ENCODE measurements at regions not wholly inside any gene's neighbourhood (a gene's known extent, or its start where the extent isn't known, plus 50 kb on each side); places are given as distances from the start of the nearest gene placed in this dataset.

DNA sequence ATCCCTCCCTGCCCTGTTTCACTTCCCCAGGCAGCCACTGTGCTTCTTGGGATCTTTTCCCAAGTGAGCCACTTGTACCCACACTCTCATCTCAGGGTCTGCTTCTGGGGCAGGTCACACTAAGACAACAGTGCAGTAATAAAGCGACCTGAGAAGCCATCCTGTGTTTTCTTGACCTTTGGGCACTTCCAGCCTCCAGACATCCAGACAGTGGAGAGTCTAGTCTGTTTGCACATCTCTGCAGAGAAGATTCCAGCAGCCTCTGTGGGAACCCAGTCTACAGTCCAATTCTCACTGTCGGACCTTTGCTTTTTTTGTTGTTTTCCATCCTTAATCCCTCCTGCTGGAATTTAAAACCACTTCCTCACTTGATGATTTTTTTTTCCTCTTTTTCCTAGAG is 50.3 kb upstream of the ATP6AP2 start:
- TF ChIP-seq, protein P1, sequence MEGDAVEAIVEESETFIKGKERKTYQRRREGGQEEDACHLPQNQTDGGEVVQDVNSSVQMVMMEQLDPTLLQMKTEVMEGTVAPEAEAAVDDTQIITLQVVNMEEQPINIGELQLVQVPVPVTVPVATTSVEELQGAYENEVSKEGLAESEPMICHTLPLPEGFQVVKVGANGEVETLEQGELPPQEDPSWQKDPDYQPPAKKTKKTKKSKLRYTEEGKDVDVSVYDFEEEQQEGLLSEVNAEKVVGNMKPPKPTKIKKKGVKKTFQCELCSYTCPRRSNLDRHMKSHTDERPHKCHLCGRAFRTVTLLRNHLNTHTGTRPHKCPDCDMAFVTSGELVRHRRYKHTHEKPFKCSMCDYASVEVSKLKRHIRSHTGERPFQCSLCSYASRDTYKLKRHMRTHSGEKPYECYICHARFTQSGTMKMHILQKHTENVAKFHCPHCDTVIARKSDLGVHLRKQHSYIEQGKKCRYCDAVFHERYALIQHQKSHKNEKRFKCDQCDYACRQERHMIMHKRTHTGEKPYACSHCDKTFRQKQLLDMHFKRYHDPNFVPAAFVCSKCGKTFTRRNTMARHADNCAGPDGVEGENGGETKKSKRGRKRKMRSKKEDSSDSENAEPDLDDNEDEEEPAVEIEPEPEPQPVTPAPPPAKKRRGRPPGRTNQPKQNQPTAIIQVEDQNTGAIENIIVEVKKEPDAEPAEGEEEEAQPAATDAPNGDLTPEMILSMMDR (IDR thresholded peaks at IDR 0.05) = no peak
- TF ChIP-seq TCF12 (IDR thresholded peaks at IDR 0.05) = no peak
- TF ChIP-seq NFIC (IDR thresholded peaks at IDR 0.05; ENCODE audit: borderline replicate concordance) = no peak
- TF ChIP-seq POLR2AphosphoS5 (IDR thresholded peaks at IDR 0.05; ENCODE audit: low read depth, low read length) = no peak
- TF ChIP-seq TAF1 (IDR thresholded peaks at IDR 0.05; ENCODE audit: borderline replicate concordance, low read depth, low read length) = no peak
- no peak for TF ChIP-seq RXRA (IDR thresholded peaks at IDR 0.05; ENCODE audit: borderline replicate concordance, low read depth)
- TF ChIP-seq, protein P2, sequence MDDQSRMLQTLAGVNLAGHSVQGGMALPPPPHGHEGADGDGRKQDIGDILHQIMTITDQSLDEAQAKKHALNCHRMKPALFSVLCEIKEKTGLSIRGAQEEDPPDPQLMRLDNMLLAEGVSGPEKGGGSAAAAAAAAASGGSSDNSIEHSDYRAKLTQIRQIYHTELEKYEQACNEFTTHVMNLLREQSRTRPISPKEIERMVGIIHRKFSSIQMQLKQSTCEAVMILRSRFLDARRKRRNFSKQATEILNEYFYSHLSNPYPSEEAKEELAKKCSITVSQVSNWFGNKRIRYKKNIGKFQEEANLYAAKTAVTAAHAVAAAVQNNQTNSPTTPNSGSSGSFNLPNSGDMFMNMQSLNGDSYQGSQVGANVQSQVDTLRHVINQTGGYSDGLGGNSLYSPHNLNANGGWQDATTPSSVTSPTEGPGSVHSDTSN (IDR thresholded peaks at IDR 0.05) = no peak
- TF ChIP-seq, protein P3, sequence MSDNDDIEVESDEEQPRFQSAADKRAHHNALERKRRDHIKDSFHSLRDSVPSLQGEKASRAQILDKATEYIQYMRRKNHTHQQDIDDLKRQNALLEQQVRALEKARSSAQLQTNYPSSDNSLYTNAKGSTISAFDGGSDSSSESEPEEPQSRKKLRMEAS (IDR thresholded peaks at IDR 0.05; ENCODE audit: low read depth) = no peak
- TF ChIP-seq GATA2 (CRISPR knock-in tag; IDR thresholded peaks at IDR 0.05) = no peak
- TF ChIP-seq, protein P4, sequence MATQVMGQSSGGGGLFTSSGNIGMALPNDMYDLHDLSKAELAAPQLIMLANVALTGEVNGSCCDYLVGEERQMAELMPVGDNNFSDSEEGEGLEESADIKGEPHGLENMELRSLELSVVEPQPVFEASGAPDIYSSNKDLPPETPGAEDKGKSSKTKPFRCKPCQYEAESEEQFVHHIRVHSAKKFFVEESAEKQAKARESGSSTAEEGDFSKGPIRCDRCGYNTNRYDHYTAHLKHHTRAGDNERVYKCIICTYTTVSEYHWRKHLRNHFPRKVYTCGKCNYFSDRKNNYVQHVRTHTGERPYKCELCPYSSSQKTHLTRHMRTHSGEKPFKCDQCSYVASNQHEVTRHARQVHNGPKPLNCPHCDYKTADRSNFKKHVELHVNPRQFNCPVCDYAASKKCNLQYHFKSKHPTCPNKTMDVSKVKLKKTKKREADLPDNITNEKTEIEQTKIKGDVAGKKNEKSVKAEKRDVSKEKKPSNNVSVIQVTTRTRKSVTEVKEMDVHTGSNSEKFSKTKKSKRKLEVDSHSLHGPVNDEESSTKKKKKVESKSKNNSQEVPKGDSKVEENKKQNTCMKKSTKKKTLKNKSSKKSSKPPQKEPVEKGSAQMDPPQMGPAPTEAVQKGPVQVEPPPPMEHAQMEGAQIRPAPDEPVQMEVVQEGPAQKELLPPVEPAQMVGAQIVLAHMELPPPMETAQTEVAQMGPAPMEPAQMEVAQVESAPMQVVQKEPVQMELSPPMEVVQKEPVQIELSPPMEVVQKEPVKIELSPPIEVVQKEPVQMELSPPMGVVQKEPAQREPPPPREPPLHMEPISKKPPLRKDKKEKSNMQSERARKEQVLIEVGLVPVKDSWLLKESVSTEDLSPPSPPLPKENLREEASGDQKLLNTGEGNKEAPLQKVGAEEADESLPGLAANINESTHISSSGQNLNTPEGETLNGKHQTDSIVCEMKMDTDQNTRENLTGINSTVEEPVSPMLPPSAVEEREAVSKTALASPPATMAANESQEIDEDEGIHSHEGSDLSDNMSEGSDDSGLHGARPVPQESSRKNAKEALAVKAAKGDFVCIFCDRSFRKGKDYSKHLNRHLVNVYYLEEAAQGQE (IDR thresholded peaks at IDR 0.05; ENCODE audit: low read depth, low read length) = no peak
- TF ChIP-seq, protein P5, sequence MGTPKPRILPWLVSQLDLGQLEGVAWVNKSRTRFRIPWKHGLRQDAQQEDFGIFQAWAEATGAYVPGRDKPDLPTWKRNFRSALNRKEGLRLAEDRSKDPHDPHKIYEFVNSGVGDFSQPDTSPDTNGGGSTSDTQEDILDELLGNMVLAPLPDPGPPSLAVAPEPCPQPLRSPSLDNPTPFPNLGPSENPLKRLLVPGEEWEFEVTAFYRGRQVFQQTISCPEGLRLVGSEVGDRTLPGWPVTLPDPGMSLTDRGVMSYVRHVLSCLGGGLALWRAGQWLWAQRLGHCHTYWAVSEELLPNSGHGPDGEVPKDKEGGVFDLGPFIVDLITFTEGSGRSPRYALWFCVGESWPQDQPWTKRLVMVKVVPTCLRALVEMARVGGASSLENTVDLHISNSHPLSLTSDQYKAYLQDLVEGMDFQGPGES (IDR thresholded peaks at IDR 0.05; ENCODE audit: low read depth, low read length) = no peak
- TF ChIP-seq MXI1 (IDR thresholded peaks at IDR 0.05; ENCODE audit: low read depth, low read length) = no peak
- TF ChIP-seq RAD21 (IDR thresholded peaks at IDR 0.05; ENCODE audit: low read length) = no peak

All from SK-N-SH (cell line).